ENCODE measurements at regions not wholly inside any gene's neighbourhood (a gene's known extent, or its start where the extent isn't known, plus 50 kb on each side); places are given as distances from the start of the nearest gene placed in this dataset.

GRCh38 chr5:33032271-33033070 is 321.4 kb downstream of the NPR3 start:
- DNase-seq (ENCODE audit: low read depth in 1 of 2, low spot score in 1 of 2): no peak
- in situ Hi-C loops (cut with HindIII; ENCODE audit: low pct_unique_long_range_greater_than_20kb, low sequenced_read_pairs): no loop called here
- TF ChIP-seq JUND (IDR thresholded peaks at IDR 0.05; ENCODE audit: low read depth): no peak

GRCh38 chr5:33033516-33033915 is 322.4 kb downstream of the NPR3 start:
- no peak for TF ChIP-seq JUND (IDR thresholded peaks at IDR 0.05; ENCODE audit: low read depth)
- no peak for DNase-seq (ENCODE audit: low read depth in 1 of 2, low spot score in 1 of 2)
- in situ Hi-C loops (cut with HindIII; ENCODE audit: low pct_unique_long_range_greater_than_20kb, low sequenced_read_pairs): no loop called here

GRCh38 chr5:33034777-33035176 is 323.7 kb downstream of the NPR3 start:
- in situ Hi-C loops (cut with HindIII; ENCODE audit: low pct_unique_long_range_greater_than_20kb, low sequenced_read_pairs): no loop called here
- DNase-seq (ENCODE audit: low read depth in 1 of 2, low spot score in 1 of 2): no peak
- no peak for TF ChIP-seq JUND (IDR thresholded peaks at IDR 0.05; ENCODE audit: low read depth)

- TF ChIP-seq JUND (IDR thresholded peaks at IDR 0.05; ENCODE audit: low read depth): no peak
- DNase-seq (ENCODE audit: low read depth in 1 of 2, low spot score in 1 of 2): no peak
- in situ Hi-C loops (cut with HindIII; ENCODE audit: low pct_unique_long_range_greater_than_20kb, low sequenced_read_pairs): no loop called here
Measured at GRCh38 chr5:33035851-33036527, 324.9 kb downstream of the NPR3 start.

- TF ChIP-seq JUND (IDR thresholded peaks at IDR 0.05; ENCODE audit: low read depth): no peak
- in situ Hi-C loops (cut with HindIII; ENCODE audit: low pct_unique_long_range_greater_than_20kb, low sequenced_read_pairs): no loop called here
- no peak for DNase-seq (ENCODE audit: low read depth in 1 of 2, low spot score in 1 of 2)
Measured at GRCh38 chr5:33037076-33037475, 326.0 kb downstream of the NPR3 start.

- no peak for TF ChIP-seq JUND (IDR thresholded peaks at IDR 0.05; ENCODE audit: low read depth)
- in situ Hi-C loops (cut with HindIII; ENCODE audit: low pct_unique_long_range_greater_than_20kb, low sequenced_read_pairs): no loop called here
- no peak for DNase-seq (ENCODE audit: low read depth in 1 of 2, low spot score in 1 of 2)
Measured at GRCh38 chr5:33041586-33041985, 330.5 kb downstream of the NPR3 start.

- in situ Hi-C loops (cut with HindIII; ENCODE audit: low pct_unique_long_range_greater_than_20kb, low sequenced_read_pairs): no loop called here
- no peak for TF ChIP-seq JUND (IDR thresholded peaks at IDR 0.05; ENCODE audit: low read depth)
- DNase-seq (ENCODE audit: low read depth in 1 of 2, low spot score in 1 of 2): no peak
Measured at GRCh38 chr5:33043343-33043997, 332.3 kb downstream of the NPR3 start.

GRCh38 chr5:33046091-33046490 is 335.0 kb downstream of the NPR3 start:
- no peak for DNase-seq (ENCODE audit: low read depth in 1 of 2, low spot score in 1 of 2)

GRCh38 chr5:33048315-33048714 is 337.2 kb downstream of the NPR3 start:
- in situ Hi-C loops (cut with HindIII; ENCODE audit: low pct_unique_long_range_greater_than_20kb, low sequenced_read_pairs): no loop called here
- no peak for TF ChIP-seq JUND (IDR thresholded peaks at IDR 0.05; ENCODE audit: low read depth)
- no peak for DNase-seq (ENCODE audit: low read depth in 1 of 2, low spot score in 1 of 2)

More at GRCh38 chr5:33046091-33046490, 335.0 kb downstream of the NPR3 start:
- TF ChIP-seq JUND (IDR thresholded peaks at IDR 0.05; ENCODE audit: low read depth): no peak
- in situ Hi-C loops (cut with HindIII; ENCODE audit: low pct_unique_long_range_greater_than_20kb, low sequenced_read_pairs): no loop called here

- in situ Hi-C loops (cut with HindIII; ENCODE audit: low pct_unique_long_range_greater_than_20kb, low sequenced_read_pairs): no loop called here
Measured at GRCh38 chr5:33049298-33049697, 338.2 kb downstream of the NPR3 start.

GRCh38 chr5:33049842-33050241 is 338.7 kb downstream of the NPR3 start:
- no peak for DNase-seq (ENCODE audit: low read depth in 1 of 2, low spot score in 1 of 2)
- in situ Hi-C loops (cut with HindIII; ENCODE audit: low pct_unique_long_range_greater_than_20kb, low sequenced_read_pairs): no loop called here
- TF ChIP-seq JUND (IDR thresholded peaks at IDR 0.05; ENCODE audit: low read depth): no peak

More at GRCh38 chr5:33049298-33049697, 338.2 kb downstream of the NPR3 start:
- no peak for DNase-seq (ENCODE audit: low read depth in 1 of 2, low spot score in 1 of 2)
- TF ChIP-seq JUND (IDR thresholded peaks at IDR 0.05; ENCODE audit: low read depth): no peak

GRCh38 chr5:33059081-33059480 is 348.0 kb downstream of the NPR3 start:
- DNase-seq (ENCODE audit: low read depth in 1 of 2, low spot score in 1 of 2): no peak
- no peak for TF ChIP-seq JUND (IDR thresholded peaks at IDR 0.05; ENCODE audit: low read depth)
- in situ Hi-C loops (cut with HindIII; ENCODE audit: low pct_unique_long_range_greater_than_20kb, low sequenced_read_pairs): no loop called here

GRCh38 chr5:33065131-33065530 is 354.0 kb downstream of the NPR3 start:
- in situ Hi-C loops (cut with HindIII; ENCODE audit: low pct_unique_long_range_greater_than_20kb, low sequenced_read_pairs): no loop called here
- TF ChIP-seq JUND (IDR thresholded peaks at IDR 0.05; ENCODE audit: low read depth): no peak
- DNase-seq (ENCODE audit: low read depth in 1 of 2, low spot score in 1 of 2): no peak
